GM18502 (cell line): ENCODE measurements at regions not wholly inside any gene's neighbourhood (a gene's known extent, or its start where the extent isn't known, plus 50 kb on each side); places are given as distances from the start of the nearest gene placed in this dataset.
"Not testable (repeated sequence)": the region's sequence is repeated elsewhere in the genome, so short reads cannot be mapped to it uniquely, and the experiment has no call there.

Experiments used
- ATAC-seq: cut with Tn5 transposase; IDR thresholded peaks from one replicate; pipeline ENCODE4 v1.9.1; 2021; ENCODE audit warnings: mild to moderate bottlenecking; ENCODE audit not compliant: unreplicated experiment, poor library complexity

DNA sequence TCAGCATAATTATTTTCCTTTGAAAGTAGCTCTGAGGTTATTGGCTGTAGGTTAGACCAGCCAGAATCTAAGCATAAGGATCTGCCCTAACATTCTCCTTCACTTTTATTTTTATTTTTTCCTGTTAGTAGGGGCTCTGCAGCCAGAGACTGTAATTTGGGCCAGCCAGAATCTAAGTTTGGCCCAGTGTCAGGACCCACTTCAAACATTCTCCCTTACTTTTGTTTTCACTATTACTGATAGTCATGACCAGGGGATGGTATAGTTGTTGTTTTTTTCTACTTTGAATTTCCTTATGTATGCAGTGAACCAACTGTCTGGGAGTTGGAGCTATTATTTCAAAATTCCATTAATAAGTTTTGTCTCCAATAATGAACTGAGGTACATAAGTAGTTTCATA is 121.0 kb upstream of the MBNL1 start:
- no peak for ATAC-seq

DNA sequence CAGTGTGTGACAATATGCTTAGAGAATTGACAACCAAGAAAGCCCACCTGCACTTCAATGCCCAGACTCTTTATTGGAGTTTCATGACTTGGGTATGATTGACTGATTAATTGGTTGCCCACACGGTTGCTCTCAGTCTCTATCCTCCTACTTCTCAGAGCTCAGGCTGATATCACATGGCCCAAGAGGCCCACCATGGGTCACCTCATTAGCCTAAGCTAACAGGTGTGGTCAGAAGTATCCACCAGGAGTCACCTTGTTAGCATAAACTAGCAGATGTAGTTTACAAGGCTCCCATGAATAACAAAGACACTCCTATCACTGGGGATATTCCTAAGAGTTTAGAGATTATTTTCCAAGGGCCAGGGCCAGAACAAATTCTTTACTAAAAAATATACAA is 120.2 kb upstream of the MBNL1 start:
- ATAC-seq = no peak

DNA sequence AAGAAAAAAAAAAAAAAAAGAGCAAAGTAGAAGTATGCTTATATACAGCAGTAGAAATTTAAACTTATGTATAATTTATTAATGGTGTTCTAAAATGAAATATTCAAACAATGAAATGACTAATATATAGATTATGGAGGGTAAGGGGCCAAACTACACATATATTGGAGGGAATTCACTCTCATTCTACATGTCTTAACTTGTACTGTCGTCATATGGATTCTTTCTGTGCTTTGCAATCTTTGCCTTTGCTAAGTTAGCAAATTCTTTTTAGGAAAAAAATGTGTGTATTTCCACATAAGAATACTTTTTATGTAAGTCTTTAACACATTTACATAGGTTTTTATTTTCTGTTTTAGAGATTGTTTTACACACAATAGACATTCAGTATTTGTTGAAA is 118.9 kb upstream of the MBNL1 start:
- no peak for ATAC-seq

GRCh38 chr3:152151216-152151876 is 117.4 kb upstream of the MBNL1 start:
- no peak for ATAC-seq

- not testable (repeated sequence) for ATAC-seq
Observed at GRCh38 chr3:152151877-152152765, 116.6 kb upstream of the MBNL1 start.

DNA sequence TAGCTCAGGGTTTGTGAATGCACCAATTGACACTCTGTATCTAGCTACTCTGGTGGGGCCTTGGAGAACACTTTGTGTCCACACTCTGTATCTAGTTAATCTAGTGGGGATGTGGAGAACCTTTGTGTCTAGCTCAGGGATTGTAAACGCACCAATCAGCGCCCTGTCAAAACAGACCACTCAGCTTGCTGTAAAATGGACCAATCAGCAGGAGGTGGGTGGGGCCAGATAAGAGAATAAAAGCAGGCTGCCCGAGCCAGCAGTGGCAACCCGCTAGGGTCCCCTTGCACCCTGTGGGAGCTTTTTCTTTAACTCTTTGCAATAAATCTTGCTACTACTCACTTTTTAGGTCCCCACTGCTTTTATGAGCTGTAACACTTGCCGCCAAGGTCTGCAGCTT is 115.6 kb upstream of the MBNL1 start:
- not testable (repeated sequence) for ATAC-seq

DNA sequence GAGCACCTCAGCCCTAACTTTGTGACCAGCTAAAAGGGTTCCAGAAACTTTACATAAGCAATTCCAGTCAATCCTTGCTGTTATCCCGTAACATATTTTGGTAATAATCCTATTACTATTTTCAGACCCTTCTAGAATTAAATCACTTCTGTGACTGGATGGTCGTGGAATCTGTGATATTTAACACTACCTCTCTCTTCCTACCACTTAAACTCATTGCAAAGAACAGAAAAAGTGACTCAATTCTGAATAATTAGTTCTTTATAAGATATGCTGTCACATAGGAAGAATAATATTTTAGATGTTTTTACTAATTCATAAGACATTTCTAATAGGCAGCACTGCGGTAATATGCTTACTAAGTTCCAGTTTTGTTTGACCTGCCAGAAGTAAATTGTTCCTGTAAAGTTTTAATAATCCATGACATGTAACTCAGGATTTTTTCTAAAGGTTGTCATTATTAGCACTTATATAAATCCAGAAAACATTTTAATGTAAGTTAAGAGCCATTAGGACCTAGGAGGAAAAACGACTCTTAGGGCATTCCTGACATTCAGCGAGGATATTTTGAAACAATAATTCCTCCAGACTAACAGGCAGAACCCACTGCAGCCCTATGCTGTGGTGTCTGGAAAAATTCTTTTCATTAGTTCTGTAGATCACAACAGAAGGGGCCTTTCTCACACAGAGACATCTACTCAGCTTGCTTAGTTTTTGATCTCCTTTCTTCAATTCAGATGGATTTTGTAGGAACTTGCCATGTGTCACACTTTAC is 113.3 kb upstream of the MBNL1 start:
- ATAC-seq = no peak

DNA sequence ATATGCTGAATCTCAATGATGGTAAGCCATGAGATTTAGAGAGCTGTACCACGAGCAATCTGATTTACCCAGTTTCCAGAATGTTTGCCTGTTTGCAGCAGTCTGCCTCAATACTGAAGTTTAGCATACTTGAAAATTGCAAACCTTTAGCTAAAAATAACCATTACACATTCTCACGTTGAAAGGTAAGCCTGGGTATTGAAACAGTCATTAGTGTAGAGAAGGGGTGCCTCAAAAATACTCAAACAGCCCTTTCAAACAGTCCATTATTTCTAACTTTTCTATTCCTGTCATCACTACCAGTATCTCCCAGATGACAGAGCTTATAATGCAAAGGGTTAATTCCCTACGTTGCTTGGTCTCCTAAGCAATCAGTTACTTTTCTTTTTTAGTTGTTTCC is 111.8 kb upstream of the MBNL1 start:
- peak; percentile 49 for ATAC-seq

DNA sequence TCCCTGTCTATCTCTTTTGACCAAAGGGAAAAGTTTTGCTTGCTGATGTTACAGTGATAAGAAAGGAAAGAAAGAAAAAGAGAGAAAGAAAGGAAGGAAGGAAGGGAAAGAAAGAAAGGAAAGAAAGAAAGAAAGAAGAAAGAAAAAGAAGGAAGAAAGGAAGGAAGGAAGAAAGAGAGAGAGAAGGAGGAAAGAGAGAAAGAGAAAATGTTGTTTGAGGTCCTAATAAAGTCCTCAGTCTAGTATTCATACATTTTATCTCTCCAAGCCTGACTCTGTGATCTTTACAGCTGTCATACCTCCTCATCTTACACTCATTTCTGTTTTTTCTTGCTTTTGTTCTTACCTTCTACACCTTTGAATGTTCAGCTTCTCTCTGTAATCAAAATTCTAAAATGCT is 111.4 kb upstream of the MBNL1 start:
- ATAC-seq = no peak

- no peak for ATAC-seq
Observed at GRCh38 chr3:152159328-152159727, 109.4 kb upstream of the MBNL1 start.

- ATAC-seq = peak; percentile 58
Observed at GRCh38 chr3:152160350-152161011, 108.2 kb upstream of the MBNL1 start.

GRCh38 chr3:152172460-152172859 is 96.3 kb upstream of the MBNL1 start:
- ATAC-seq = no peak

GRCh38 chr3:152173627-152174026 is 95.1 kb upstream of the MBNL1 start:
- ATAC-seq = no peak

DNA sequence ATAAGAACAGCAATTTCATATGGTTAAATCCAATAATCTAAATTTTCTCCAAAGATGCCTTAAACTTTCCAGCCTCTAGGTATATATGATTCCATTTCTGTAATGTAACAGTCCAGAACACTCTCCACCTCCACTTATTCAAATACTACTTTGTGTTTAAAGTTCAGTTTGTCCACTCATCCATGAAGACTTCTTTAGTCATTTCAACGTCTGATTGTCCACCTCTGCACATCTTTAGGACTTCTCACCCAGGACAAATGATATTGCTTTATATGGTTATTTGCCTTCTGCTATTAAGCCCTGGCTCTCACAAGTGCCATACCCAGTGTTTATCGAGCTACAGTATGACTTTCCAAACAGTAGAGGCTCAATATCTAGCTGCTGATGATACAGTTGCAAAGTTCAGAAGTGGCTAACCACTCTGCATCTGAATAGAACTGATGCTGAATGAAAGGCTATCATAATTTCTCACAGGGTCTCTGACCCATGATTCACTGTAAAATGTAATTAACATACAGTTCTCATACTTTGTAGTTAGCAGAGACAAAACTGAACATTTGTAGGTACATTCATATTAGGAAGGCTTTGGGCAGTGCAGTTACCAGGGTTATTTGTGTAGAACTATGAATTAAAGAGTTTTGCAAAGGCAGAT is 93.7 kb upstream of the MBNL1 start:
- no peak for ATAC-seq

DNA sequence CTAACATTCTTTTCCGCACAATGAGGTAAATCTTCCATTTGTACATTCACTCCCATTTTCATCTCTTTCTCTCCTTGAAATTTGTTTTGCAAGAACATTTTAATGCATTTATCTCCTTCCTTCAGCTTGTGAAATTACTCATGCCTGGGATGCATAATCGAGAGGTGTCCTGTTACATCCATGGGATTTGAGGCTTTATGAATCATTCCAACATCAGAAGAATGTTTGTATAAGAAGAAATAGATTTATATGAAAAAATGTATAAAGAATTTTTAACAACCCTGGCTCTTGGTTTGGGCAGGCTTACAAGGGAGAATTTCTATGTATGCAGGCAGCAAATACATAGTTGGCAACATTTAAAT is 93.2 kb upstream of the MBNL1 start:
- no peak for ATAC-seq

- no peak for ATAC-seq
Observed at GRCh38 chr3:152176241-152176640, 92.5 kb upstream of the MBNL1 start.

DNA sequence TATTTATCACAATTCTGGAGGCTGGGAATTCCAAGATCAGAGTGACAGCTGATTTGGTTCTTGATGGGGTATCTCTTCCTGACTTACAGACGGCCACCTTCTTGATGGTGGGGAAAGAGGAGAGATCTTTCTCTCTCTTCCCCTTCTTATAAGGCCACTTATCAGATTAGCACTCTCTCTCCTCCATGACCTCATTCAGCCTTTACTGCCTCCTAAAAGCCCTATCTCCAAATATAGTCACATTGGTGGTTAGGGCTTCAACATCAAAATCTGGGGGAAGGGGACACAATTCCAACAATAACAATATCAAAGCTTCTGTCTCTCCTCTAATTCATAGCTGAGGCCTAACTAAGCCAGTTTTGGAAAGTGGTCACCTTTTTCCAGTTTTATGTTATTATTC is 91.7 kb upstream of the MBNL1 start:
- ATAC-seq = no peak

GRCh38 chr3:152177757-152178156 is 91.0 kb upstream of the MBNL1 start:
- peak; percentile 70 for ATAC-seq

GRCh38 chr3:152183473-152183872 is 85.3 kb upstream of the MBNL1 start:
- ATAC-seq = peak; percentile 69
